ENCODE measurements at regions not wholly inside any gene's neighbourhood (a gene's known extent, or its start where the extent isn't known, plus 50 kb on each side); places are given as distances from the start of the nearest gene placed in this dataset.

DNA sequence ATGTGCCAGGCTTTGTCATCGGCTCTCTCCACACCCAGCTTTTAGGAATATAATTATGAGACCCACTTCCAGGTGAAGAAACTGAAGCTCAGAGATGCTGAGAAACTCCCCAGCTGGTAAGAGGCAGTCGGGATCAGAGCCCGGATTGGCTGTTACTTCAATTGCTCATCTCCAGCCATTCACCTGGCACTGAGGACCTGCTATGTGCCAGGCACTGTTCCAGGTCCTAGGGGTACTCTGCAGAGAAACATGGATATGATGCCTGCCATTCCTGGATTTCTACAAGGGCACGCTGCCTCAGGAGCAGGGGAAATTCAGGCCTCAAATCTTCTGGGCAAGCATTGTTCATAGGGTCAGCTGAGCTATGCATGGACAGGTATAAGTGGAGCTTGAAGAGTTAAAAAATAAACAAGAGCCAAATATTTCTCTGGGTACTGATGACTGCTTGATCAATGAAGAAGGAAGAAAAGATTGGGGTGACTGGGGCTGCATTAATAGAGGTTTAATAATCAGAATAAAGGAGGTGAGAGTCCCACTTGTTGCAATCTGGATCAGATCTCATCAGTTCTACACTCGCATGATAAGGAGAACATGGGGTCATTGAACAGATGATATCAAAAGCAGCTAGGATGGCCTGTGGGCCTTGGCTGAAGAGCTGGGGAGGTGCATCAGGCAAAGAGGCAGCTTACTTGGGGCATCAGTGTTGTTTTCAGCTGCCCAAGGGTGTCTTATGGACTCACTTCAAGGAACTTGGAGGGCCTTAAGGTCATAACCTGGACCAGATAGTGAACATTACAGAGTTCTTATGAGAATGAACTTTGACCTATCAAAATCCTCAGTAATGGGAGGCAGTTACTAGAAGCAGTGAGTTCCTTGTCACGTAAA lies 80.9 kb upstream of the TOX2 start:
- Histone ChIP-seq H2BK12ac (ENCODE audit: insufficient read length, low read depth, low read length) (no peak overlapping the region), H3K4ac (ENCODE audit: low read depth, low read length) (no peak overlapping the region), H4K5ac (ENCODE audit: insufficient read length, low read depth, low read length) (no peak overlapping the region), H2BK15ac (ENCODE audit: low read depth, low read length) (no peak overlapping the region), H3K18ac (ENCODE audit: insufficient read length, low read depth, low read length) (no peak overlapping the region), H2BK120ac (ENCODE audit: low read depth, low read length, poor library complexity, severe bottlenecking) (no peak overlapping the region), H3K4me1 (ENCODE audit: insufficient read depth, low read length) (no peaks in the 10 kb centered on the region), H2BK20ac (ENCODE audit: low read depth, low read length, poor library complexity, severe bottlenecking) (no peak overlapping the region), H3K9ac (ENCODE audit: extremely low read depth, insufficient read length, low read length) (no peak overlapping the region), H4K20me1 (ENCODE audit: control insufficient read depth, insufficient read depth, insufficient read length) (no peaks in the 10 kb centered on the region), H3K4me2 (ENCODE audit: insufficient read depth, insufficient read length, low read length) (no peak overlapping the region), H3K27me3 (ENCODE audit: insufficient read depth, low read length) (no peaks in the 10 kb centered on the region), H3K9me3 (ENCODE audit: control insufficient read depth, low read depth, low read length) (no peaks in the 10 kb centered on the region), H3K23ac (ENCODE audit: insufficient read length, low read depth, low read length) (no peak overlapping the region), H4K8ac (replicated peaks; ENCODE audit: insufficient read length, low read depth, low read length) (no peak overlapping the region), H2BK5ac (ENCODE audit: insufficient read length, low read length) (no peak overlapping the region), H2AFZ (ENCODE audit: low read length) (no peak overlapping the region), H3K27ac (ENCODE audit: insufficient read length, low read depth, low read length) (no peak overlapping the region), H3K79me1 (ENCODE audit: insufficient read depth, low read depth, low read length, poor library complexity, severe bottlenecking) (no peaks in the 10 kb centered on the region), H3T11ph (ENCODE audit: low read length) (no peak overlapping the region), H3K56ac (ENCODE audit: insufficient read length, low read depth, low read length) (no peak overlapping the region), H3K79me2 (ENCODE audit: insufficient read depth, low read length) (no peaks in the 10 kb centered on the region), H2AK5ac (ENCODE audit: insufficient read length, low read length) (no peak overlapping the region), H4K91ac (ENCODE audit: insufficient read length, low read depth, low read length) (no peak overlapping the region), H3K14ac (ENCODE audit: insufficient read depth, low read length) (no peak overlapping the region), H3K23me2 (ENCODE audit: insufficient read length, low read depth, low read length, poor library complexity, severe bottlenecking) (no peaks in the 10 kb centered on the region)
- no CpG with 5 or more reads among the region's 6 CpGs for WGBS (ENCODE audit: extremely low coverage, insufficient read length, low lambda C conversion rate)
- Mint-ChIP-seq H3K36me3 (ENCODE audit: insufficient read depth in 1 of 3, low read depth in 3 of 3) (0 out of 7 replicates have a peak, but pooled peaks cover 0 to 1% (median 0%) of the 10 kb centered on the region in 3 experiments), H3K27me3 (ENCODE audit: low read depth) (peaks cover 8% of the 10 kb centered on the region), H3K27ac (no peak overlapping the region), H3K4me1 (no peaks in the 10 kb centered on the region), H3K4me3 (no peak overlapping the region), H3K9me3 (peaks cover 0 to 4% of the 10 kb centered on the region in 2 experiments; a peak in 2 of 5 replicates)
- TF ChIP-seq, protein P1, sequence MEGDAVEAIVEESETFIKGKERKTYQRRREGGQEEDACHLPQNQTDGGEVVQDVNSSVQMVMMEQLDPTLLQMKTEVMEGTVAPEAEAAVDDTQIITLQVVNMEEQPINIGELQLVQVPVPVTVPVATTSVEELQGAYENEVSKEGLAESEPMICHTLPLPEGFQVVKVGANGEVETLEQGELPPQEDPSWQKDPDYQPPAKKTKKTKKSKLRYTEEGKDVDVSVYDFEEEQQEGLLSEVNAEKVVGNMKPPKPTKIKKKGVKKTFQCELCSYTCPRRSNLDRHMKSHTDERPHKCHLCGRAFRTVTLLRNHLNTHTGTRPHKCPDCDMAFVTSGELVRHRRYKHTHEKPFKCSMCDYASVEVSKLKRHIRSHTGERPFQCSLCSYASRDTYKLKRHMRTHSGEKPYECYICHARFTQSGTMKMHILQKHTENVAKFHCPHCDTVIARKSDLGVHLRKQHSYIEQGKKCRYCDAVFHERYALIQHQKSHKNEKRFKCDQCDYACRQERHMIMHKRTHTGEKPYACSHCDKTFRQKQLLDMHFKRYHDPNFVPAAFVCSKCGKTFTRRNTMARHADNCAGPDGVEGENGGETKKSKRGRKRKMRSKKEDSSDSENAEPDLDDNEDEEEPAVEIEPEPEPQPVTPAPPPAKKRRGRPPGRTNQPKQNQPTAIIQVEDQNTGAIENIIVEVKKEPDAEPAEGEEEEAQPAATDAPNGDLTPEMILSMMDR (conservative IDR thresholded peaks at IDR 0.05): no peak
- DNase-seq: no peak
